Panc1 (cell line): ENCODE measurements at regions not wholly inside any gene's neighbourhood (a gene's known extent, or its start where the extent isn't known, plus 50 kb on each side); places are given as distances from the start of the nearest gene placed in this dataset.

Source experiments
- ATAC-seq: fragments of 200-7000 bp; cut with Tn5 transposase; 2 replicates; pipeline ENCODE4 v1.9.1; 2020; ENCODE audit warnings: mild to moderate bottlenecking, moderate library complexity
- BruUV-seq: library from RNA; stranded (reverse); fragments of 400-500 nt; replicated peaks from 2 replicates; lab custom pipeline; 2021; lab: Mats Ljungman, UMichigan
- CTCF ChIA-PET: fragments of 300-600 bp; sonication (Branson Sonifier 250); formaldehyde crosslinking; loops from one replicate; lab custom pipeline; 2022; ENCODE audit warnings: antibody characterized with exemption; lab: Charles Lee
- POLR2A ChIA-PET: fragments of 300-600 bp; sonication (Branson Sonifier 250); formaldehyde crosslinking; loops from one replicate; lab custom pipeline; 2022; ENCODE audit warnings: antibody characterized with exemption; lab: Charles Lee
- DNase-seq: peaks from one replicate; pipeline ENCODE4 v3.0.0-alpha.2; 2010; ENCODE audit warnings: low read depth, low spot score
- H3K27ac ChIP-seq: 2 replicates; pipeline ENCODE4 v1.5.1; 2011; ENCODE audit warnings: mild to moderate bottlenecking, low read length, inconsistent platforms
- H3K27me3 ChIP-seq: fragments of 200-500 bp; sonication (Bioruptor generic); 2 replicates; pipeline ENCODE4 v1.6.0; 2014; ENCODE audit warnings: low read length, inconsistent platforms; ENCODE audit not compliant: control insufficient read depth, insufficient read depth
- H3K36me3 ChIP-seq: fragments of 200-500 bp; sonication (Bioruptor generic); 2 replicates; pipeline ENCODE4 v1.5.1; 2014; ENCODE audit warnings: inconsistent platforms, mild to moderate bottlenecking, low read length, moderate library complexity; ENCODE audit not compliant: control insufficient read depth, insufficient read depth
- H3K4me1 ChIP-seq: 2 replicates; pipeline ENCODE4 v1.5.1; 2011; ENCODE audit warnings: inconsistent platforms, mild to moderate bottlenecking, low read length, moderate library complexity; ENCODE audit not compliant: control insufficient read depth, insufficient read depth
- H3K4me3 ChIP-seq, 2 experiments: 2 replicates each; pipeline ENCODE4 v1.5.1; 2011 to 2012; ENCODE audit warnings: low read depth in 2 of 2, low read length in 2 of 2, mild to moderate bottlenecking in 2 of 2, inconsistent platforms in 1 of 2, moderate library complexity in 1 of 2
- H3K9me3 ChIP-seq: fragments of 200-500 bp; sonication (Bioruptor generic); 2 replicates; pipeline ENCODE4 v1.5.1; 2014; ENCODE audit warnings: low read depth, mild to moderate bottlenecking, inconsistent platforms, low read length, moderate library complexity; ENCODE audit not compliant: control insufficient read depth, insufficient read depth
- POLR2AphosphoS5 ChIP-seq: IDR thresholded peaks from 2 replicates; pipeline ENCODE4 v1.6.1; 2012; ENCODE audit warnings: mild to moderate bottlenecking, low read depth, low read length, moderate library complexity
- SIN3A ChIP-seq: IDR thresholded peaks from 2 replicates; pipeline ENCODE4 v1.6.1; 2012; ENCODE audit warnings: low read depth, mild to moderate bottlenecking, low read length, moderate library complexity, borderline replicate concordance; ENCODE audit not compliant: insufficient read depth
- TCF7L2 ChIP-seq: IDR thresholded peaks from 2 replicates; pipeline ENCODE4 v1.6.1; 2011; ENCODE audit warnings: mild to moderate bottlenecking, low read depth, low read length, inconsistent platforms
- in situ Hi-C: cut with HindIII; loops from 2 replicates; pipeline ENCODE4 v1.10.0; 2016; ENCODE audit warnings: low sequenced_read_pairs, low pct_unique_long_range_greater_than_20kb
- intact Hi-C: fragments of 100-400 bp; cut with micrococcal nuclease; formaldehyde crosslinking; loops from one replicate; pipeline ENCODE4 v1.10.0; 2022; ENCODE audit not compliant: unreplicated experiment
- TF ChIP-seq, protein P1 (sequence below), 2 experiments: IDR thresholded peaks; 2 replicates each; pipeline ENCODE4 v1.6.1; 2011 to 2012; ENCODE audit warnings: low read depth in 2 of 2, control low read depth in 1 of 2, low read length in 1 of 2, mild to moderate bottlenecking in 1 of 2, moderate library complexity in 1 of 2; ENCODE audit not compliant: insufficient read depth in 1 of 2
- TF ChIP-seq, protein P2 (sequence below): fragments of 450-650 bp; IDR thresholded peaks from 2 replicates; pipeline ENCODE4 v1.5.1; 2017; ENCODE audit warnings: mild to moderate bottlenecking

DNA sequence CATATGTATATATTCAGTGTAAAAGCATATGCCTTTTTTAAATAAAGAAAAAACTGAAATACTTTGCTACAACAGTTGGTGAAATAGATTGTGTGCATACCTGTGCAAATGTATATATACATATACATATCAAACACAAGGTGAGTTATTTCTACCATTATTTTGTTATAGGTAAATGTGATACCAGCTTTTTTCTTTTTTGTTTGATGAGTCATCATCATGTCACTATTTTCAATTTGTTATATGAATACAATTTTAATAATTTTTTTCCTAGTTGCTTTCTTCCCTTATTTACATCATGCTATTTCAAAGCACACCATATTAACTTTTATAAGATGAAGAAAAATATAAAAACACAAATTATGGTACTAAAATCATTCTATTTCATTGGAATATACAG, 87.0 kb upstream of the STK17B start:
- POLR2A ChIA-PET = no interaction called here

GRCh38 chr2:196259507-196260481, 88.4 kb upstream of the STK17B start:
- DNase-seq (no peak), ATAC-seq (no peak)
- no peak overlapping the region for H3K27ac ChIP-seq
- ChIA-PET POLR2A (no interaction called here), CTCF (interaction anchor here (0.6 kb wide), 1 partner anchor 695 kb away, joined by 4 read pairs; no protein-coding TSS in a partner anchor)
- H3K27me3 ChIP-seq = no peaks in the 10 kb centered on the region
- H3K9me3 ChIP-seq = no peaks in the 10 kb centered on the region
- H3K36me3 ChIP-seq = no peaks in the 10 kb centered on the region
- H3K4me3 ChIP-seq = no peak overlapping the region
- no TSS peak for BruUV-seq
- intact Hi-C loops (no loop called here), in situ Hi-C loops (no loop called here)
- H3K4me1 ChIP-seq = no peaks in the 10 kb centered on the region
- no peak for TF ChIP-seq POLR2AphosphoS5

More for the DNA sequence above, 87.0 kb upstream of the STK17B start:
- no peaks in the 10 kb centered on the region for H3K27me3 ChIP-seq
- no peaks in the 10 kb centered on the region for H3K36me3 ChIP-seq
- ATAC-seq = no peak
- BruUV-seq = no TSS peak
- in situ Hi-C loops = no loop called here
- no peak overlapping the region for H3K4me3 ChIP-seq
- no peak overlapping the region for H3K27ac ChIP-seq
- H3K9me3 ChIP-seq = no peaks in the 10 kb centered on the region
- no peaks in the 10 kb centered on the region for H3K4me1 ChIP-seq
- intact Hi-C loops = no loop called here
- CTCF ChIA-PET = no interaction called here
- no peak for DNase-seq
- TF ChIP-seq, protein P1, sequence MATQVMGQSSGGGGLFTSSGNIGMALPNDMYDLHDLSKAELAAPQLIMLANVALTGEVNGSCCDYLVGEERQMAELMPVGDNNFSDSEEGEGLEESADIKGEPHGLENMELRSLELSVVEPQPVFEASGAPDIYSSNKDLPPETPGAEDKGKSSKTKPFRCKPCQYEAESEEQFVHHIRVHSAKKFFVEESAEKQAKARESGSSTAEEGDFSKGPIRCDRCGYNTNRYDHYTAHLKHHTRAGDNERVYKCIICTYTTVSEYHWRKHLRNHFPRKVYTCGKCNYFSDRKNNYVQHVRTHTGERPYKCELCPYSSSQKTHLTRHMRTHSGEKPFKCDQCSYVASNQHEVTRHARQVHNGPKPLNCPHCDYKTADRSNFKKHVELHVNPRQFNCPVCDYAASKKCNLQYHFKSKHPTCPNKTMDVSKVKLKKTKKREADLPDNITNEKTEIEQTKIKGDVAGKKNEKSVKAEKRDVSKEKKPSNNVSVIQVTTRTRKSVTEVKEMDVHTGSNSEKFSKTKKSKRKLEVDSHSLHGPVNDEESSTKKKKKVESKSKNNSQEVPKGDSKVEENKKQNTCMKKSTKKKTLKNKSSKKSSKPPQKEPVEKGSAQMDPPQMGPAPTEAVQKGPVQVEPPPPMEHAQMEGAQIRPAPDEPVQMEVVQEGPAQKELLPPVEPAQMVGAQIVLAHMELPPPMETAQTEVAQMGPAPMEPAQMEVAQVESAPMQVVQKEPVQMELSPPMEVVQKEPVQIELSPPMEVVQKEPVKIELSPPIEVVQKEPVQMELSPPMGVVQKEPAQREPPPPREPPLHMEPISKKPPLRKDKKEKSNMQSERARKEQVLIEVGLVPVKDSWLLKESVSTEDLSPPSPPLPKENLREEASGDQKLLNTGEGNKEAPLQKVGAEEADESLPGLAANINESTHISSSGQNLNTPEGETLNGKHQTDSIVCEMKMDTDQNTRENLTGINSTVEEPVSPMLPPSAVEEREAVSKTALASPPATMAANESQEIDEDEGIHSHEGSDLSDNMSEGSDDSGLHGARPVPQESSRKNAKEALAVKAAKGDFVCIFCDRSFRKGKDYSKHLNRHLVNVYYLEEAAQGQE (IDR thresholded peaks at IDR 0.05; ENCODE audit: insufficient read depth in 1 of 2, low read depth in 2 of 2, low read length in 1 of 2) = no peak
- no peak for TF ChIP-seq TCF7L2
- TF ChIP-seq, protein P2, sequence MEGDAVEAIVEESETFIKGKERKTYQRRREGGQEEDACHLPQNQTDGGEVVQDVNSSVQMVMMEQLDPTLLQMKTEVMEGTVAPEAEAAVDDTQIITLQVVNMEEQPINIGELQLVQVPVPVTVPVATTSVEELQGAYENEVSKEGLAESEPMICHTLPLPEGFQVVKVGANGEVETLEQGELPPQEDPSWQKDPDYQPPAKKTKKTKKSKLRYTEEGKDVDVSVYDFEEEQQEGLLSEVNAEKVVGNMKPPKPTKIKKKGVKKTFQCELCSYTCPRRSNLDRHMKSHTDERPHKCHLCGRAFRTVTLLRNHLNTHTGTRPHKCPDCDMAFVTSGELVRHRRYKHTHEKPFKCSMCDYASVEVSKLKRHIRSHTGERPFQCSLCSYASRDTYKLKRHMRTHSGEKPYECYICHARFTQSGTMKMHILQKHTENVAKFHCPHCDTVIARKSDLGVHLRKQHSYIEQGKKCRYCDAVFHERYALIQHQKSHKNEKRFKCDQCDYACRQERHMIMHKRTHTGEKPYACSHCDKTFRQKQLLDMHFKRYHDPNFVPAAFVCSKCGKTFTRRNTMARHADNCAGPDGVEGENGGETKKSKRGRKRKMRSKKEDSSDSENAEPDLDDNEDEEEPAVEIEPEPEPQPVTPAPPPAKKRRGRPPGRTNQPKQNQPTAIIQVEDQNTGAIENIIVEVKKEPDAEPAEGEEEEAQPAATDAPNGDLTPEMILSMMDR = no peak
- no peak for TF ChIP-seq SIN3A
- no peak for TF ChIP-seq POLR2AphosphoS5

DNA sequence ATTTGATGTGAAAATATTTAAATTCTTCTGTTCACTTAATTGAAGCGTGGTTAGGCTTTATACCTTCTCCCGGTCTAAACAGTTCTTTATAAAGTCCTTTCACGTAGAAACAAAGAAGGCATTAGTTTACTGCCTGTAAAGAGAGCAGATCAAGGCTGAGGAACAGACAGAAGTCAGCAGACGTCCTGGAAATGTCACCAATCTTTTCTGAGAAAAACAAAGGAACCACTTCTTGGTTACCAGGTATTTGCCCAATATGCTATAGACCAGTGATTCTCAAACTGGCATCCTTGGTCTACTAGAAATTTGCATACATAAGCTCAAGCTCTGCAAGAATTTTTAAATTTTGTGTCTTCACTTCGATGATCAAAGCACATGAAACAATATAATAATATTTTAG, 89.2 kb upstream of the STK17B start:
- BruUV-seq = no TSS peak
- no peaks in the 10 kb centered on the region for H3K27me3 ChIP-seq
- intact Hi-C loops = no loop called here
- H3K27ac ChIP-seq = no peak overlapping the region
- H3K4me1 ChIP-seq = no peaks in the 10 kb centered on the region
- TF ChIP-seq TCF7L2 = no peak
- TF ChIP-seq, protein P2 = no peak
- ATAC-seq = no peak
- H3K9me3 ChIP-seq = no peaks in the 10 kb centered on the region
- POLR2A ChIA-PET = no interaction called here
- in situ Hi-C loops = no loop called here
- H3K4me3 ChIP-seq = no peak overlapping the region
- H3K36me3 ChIP-seq = no peaks in the 10 kb centered on the region
- DNase-seq = no peak
- CTCF ChIA-PET = no interaction called here
